Suprapubic skin (tissue), 4 donors: ENCODE measurements at regions not wholly inside any gene's neighbourhood (a gene's known extent, or its start where the extent isn't known, plus 50 kb on each side); places are given as distances from the start of the nearest gene placed in this dataset.

Experiments used
- DNase-seq, 2 donors: peaks; one replicate each; pipeline ENCODE4 v3.0.0-alpha.2; 2019; ENCODE audit warnings: low spot score in 2 of 2
- H3K27ac ChIP-seq: fragments of 200-600 bp; sonication (generic); one replicate; pipeline ENCODE4 v1.5.1; 2019
- H3K27me3 ChIP-seq: fragments of 200-600 bp; sonication (generic); one replicate; pipeline ENCODE4 v1.5.1; 2019
- H3K36me3 ChIP-seq: fragments of 200-600 bp; sonication (generic); one replicate; pipeline ENCODE4 v1.5.1; 2019
- H3K4me1 ChIP-seq: fragments of 200-600 bp; sonication (generic); one replicate; pipeline ENCODE4 v1.5.1; 2019
- H3K4me3 ChIP-seq: fragments of 200-600 bp; sonication (generic); one replicate; pipeline ENCODE4 v1.5.1; 2019; ENCODE audit warnings: mild to moderate bottlenecking
- H3K9me3 ChIP-seq: fragments of 200-600 bp; sonication (generic); one replicate; pipeline ENCODE4 v1.5.1; 2019
- CTCF ChIP-seq, 2 donors: fragments of 200-600 bp in 1 of 2; fragments of 450-650 bp in 1 of 2; sonication (generic) in 1 of 2; IDR thresholded peaks; one replicate each; pipeline ENCODE4 v1.5.1; 2016 to 2019; ENCODE audit warnings: antibody characterized with exemption in 2 of 2, mild to moderate bottlenecking in 1 of 2, moderate library complexity in 1 of 2
- EP300 ChIP-seq: sonication (generic); formaldehyde crosslinking; IDR thresholded peaks from one replicate; pipeline ENCODE4 v1.6.1; 2017; ENCODE audit warnings: antibody characterized with exemption
- POLR2A ChIP-seq, 2 donors: fragments of 450-650 bp; IDR thresholded peaks; one replicate each; pipeline ENCODE4 v1.6.1; 2017; ENCODE audit warnings: antibody characterized with exemption in 2 of 2, mild to moderate bottlenecking in 2 of 2, moderate library complexity in 2 of 2
- POLR2AphosphoS5 ChIP-seq, 3 donors: sonication (generic); formaldehyde crosslinking; IDR thresholded peaks; one replicate each; pipeline ENCODE4 v1.6.1; 2017; ENCODE audit warnings: antibody characterized with exemption in 3 of 3
- WGBS: methylation state at CpG from one replicate; pipeline ENCODE4 v1.1.5; 2018; 5-methylcytosine and 5-hydroxymethylcytosine counted together

- TF ChIP-seq POLR2A (IDR thresholded peaks at IDR 0.05) (no peak), CTCF (IDR thresholded peaks at IDR 0.05) (no peak), EP300 (no peak), POLR2AphosphoS5 (IDR thresholded peaks at IDR 0.05) (no peak)
- no peaks in the 10 kb centered on the region for H3K4me1 ChIP-seq
These were observed 2220.5 kb downstream of the NCAM2 start for GRCh38 chr21:23218667-23219066.

DNA sequence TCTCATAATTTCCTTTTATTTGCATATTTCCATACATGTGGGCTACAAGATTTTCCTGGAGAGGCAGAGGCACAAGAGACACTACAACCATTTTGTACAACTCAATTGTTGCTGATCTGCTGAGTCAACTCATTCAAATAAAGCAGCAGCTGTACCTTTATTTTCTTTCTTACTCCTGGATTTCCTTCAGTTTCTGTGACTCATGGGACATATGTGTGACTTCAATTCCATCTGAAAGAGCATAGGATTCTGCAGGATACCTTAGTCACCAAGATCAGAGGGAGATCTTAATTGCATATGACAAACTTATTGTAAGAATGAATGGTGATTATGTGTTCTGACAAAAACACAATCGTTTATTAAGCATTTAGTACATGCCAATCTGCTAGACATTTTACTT lies 2219.4 kb downstream of the NCAM2 start:
- no peak for DNase-seq
- Histone ChIP-seq H3K9me3 (peaks cover 4% of the 10 kb centered on the region), H3K27me3 (no peaks in the 10 kb centered on the region), H3K27ac (no peak overlapping the region), H3K36me3 (no peaks in the 10 kb centered on the region), H3K4me1 (no peaks in the 10 kb centered on the region), H3K4me3 (no peak overlapping the region)
- 63% methylated on average over 1 of the region's 1 CpG for WGBS
- TF ChIP-seq CTCF (IDR thresholded peaks at IDR 0.05) (no peak), POLR2AphosphoS5 (IDR thresholded peaks at IDR 0.05) (no peak), EP300 (no peak), POLR2A (IDR thresholded peaks at IDR 0.05) (no peak)

More at GRCh38 chr21:23218667-23219066, 2220.5 kb downstream of the NCAM2 start:
- Histone ChIP-seq H3K4me3 (no peak overlapping the region), H3K9me3 (no peaks in the 10 kb centered on the region), H3K27ac (no peak overlapping the region), H3K27me3 (no peaks in the 10 kb centered on the region), H3K36me3 (no peaks in the 10 kb centered on the region)
- WGBS: 70% methylated on average over 1 of the region's 1 CpG
- DNase-seq: no peak

DNA sequence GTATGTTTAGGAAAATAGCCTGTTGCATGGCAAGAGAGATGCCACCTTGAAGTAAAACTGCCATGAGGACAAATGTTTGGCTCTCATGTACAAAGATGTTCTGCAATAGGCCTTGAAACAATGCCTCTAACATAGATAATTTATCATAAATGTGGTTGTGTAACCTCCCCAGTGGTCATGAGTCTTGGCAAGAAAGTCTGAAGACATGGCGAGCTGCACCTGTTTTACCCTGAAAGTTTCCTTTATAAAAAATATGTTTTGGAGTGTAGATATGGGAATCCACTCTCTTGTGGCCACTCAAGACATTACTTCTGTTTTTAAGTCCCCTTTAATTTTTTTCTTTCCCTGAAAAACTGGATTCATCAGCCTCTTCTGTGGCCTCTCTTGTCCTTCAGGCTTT lies 2217.1 kb downstream of the NCAM2 start:
- 100% methylated on average over 1 of the region's 1 CpG for WGBS
- H3K36me3 ChIP-seq: no peaks in the 10 kb centered on the region
- no peak overlapping the region for H3K4me3 ChIP-seq
- no peaks in the 10 kb centered on the region for H3K27me3 ChIP-seq
- peaks cover 4% of the 10 kb centered on the region for H3K9me3 ChIP-seq
- H3K27ac ChIP-seq: no peak overlapping the region
- no peak for TF ChIP-seq EP300
- no peak for TF ChIP-seq CTCF (IDR thresholded peaks at IDR 0.05)
- TF ChIP-seq POLR2AphosphoS5 (IDR thresholded peaks at IDR 0.05): no peak
- no peak for TF ChIP-seq POLR2A (IDR thresholded peaks at IDR 0.05)
- no peaks in the 10 kb centered on the region for H3K4me1 ChIP-seq
- DNase-seq: no peak
